K562 (cell line): ENCODE measurements at regions not wholly inside any gene's neighbourhood (a gene's known extent, or its start where the extent isn't known, plus 50 kb on each side); places are given as distances from the start of the nearest gene placed in this dataset.
A peak's percentile ranks its signal among the peaks of the same experiment; 100 is the strongest.

Source experiments
- CTCFL ChIP-seq: IDR thresholded peaks from 2 replicates; pipeline ENCODE4 v1.6.1; 2011; ENCODE audit warnings: borderline replicate concordance, low read depth, mild to moderate bottlenecking, moderate library complexity, low read length; ENCODE audit not compliant: insufficient read depth, poor library complexity, severe bottlenecking
- MEIS2 ChIP-seq: fragments of 450-650 bp; IDR thresholded peaks from 2 replicates; pipeline ENCODE4 v1.6.1; 2014; ENCODE audit warnings: mild to moderate bottlenecking; ENCODE audit not compliant: partially characterized antibody
- MTA1 ChIP-seq: fragments of 450-650 bp; IDR thresholded peaks from 2 replicates; pipeline ENCODE4 v1.6.1; 2017; ENCODE audit warnings: borderline replicate concordance
- NCOA4 ChIP-seq: fragments of 450-650 bp; IDR thresholded peaks from 2 replicates; pipeline ENCODE4 v1.6.1; 2018; ENCODE audit warnings: mild to moderate bottlenecking; ENCODE audit not compliant: partially characterized antibody
- RBM25 ChIP-seq: fragments of 200-400 bp; formaldehyde crosslinking; IDR thresholded peaks from 2 replicates; pipeline ENCODE4 v1.6.1; 2018; ENCODE audit warnings: low read length, low read depth, moderate library complexity; ENCODE audit not compliant: severe bottlenecking
- SFPQ ChIP-seq: fragments of 200-400 bp; formaldehyde crosslinking; IDR thresholded peaks from 2 replicates; pipeline ENCODE4 v1.6.1; 2017; ENCODE audit warnings: mild to moderate bottlenecking, low read depth, low read length, moderate library complexity
- ZNF3 ChIP-seq: fragments of 250-450 bp; sonication (Bioruptor Pico); IDR thresholded peaks from 2 replicates; pipeline ENCODE4 v1.5.0; 2021; ENCODE audit warnings: mild to moderate bottlenecking, moderate library complexity
- ZNF561 ChIP-seq: fragments of 450-650 bp; formaldehyde crosslinking; conservative IDR thresholded peaks from 2 replicates; pipeline ENCODE4 v1.4.0; 2020; ENCODE audit warnings: mild to moderate bottlenecking, moderate library complexity
- ZNF609 ChIP-seq: sonication (generic); formaldehyde crosslinking; IDR thresholded peaks from 2 replicates; pipeline ENCODE4 v1.8.1; 2023; ENCODE audit warnings: missing genetic modification reagents, mild to moderate bottlenecking, borderline replicate concordance
- ZNF830 ChIP-seq: fragments of 250-450 bp; sonication (Bioruptor Pico); IDR thresholded peaks from 2 replicates; pipeline ENCODE4 v1.5.0; 2021; ENCODE audit warnings: mild to moderate bottlenecking
- TF ChIP-seq, protein P1 (sequence below): sonication (generic); formaldehyde crosslinking; IDR thresholded peaks from 2 replicates; pipeline ENCODE4 v1.5.0; 2020; ENCODE audit warnings: missing genetic modification reagents

DNA sequence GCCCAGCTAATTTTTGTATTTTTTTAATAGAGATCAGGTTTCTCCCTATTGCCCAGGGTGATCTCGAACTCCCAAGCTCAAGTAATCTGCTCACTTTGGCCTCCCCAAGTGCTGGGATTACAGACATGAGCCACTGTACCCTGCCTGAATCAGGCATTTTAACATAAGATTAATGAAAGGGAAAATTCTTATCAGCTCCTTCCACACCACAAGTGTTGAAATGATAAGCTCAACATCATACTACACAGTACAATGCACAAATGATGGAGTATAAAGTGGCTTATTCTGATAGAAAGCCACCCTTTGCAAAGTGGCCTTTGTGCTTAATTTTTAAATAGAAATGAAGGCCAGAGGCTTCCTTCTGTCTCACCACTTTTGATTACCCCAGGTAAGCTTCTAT, 71.3 kb upstream of the MCHR2 start (continued):
- TF ChIP-seq ZNF609 (CRISPR knock-in tag), result no peak
- no peak for TF ChIP-seq ZNF830 (CRISPR knock-in tag)
- TF ChIP-seq CTCFL, result no peak
- no peak for TF ChIP-seq MTA1
- TF ChIP-seq ZNF3 (CRISPR knock-in tag), result no peak
- no peak for TF ChIP-seq NCOA4
- no peak for TF ChIP-seq RBM25
- TF ChIP-seq, protein P1, sequence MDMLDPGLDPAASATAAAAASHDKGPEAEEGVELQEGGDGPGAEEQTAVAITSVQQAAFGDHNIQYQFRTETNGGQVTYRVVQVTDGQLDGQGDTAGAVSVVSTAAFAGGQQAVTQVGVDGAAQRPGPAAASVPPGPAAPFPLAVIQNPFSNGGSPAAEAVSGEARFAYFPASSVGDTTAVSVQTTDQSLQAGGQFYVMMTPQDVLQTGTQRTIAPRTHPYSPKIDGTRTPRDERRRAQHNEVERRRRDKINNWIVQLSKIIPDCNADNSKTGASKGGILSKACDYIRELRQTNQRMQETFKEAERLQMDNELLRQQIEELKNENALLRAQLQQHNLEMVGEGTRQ (CRISPR knock-in tag), result no peak
- TF ChIP-seq SFPQ, result no peak
- TF ChIP-seq MEIS2, result peak; percentile 49
- TF ChIP-seq ZNF561, result no peak
